ENCODE measurements at regions not wholly inside any gene's neighbourhood (a gene's known extent, or its start where the extent isn't known, plus 50 kb on each side); places are given as distances from the start of the nearest gene placed in this dataset.
A peak's percentile ranks its signal among the peaks of the same experiment; 100 is the strongest.

DNA sequence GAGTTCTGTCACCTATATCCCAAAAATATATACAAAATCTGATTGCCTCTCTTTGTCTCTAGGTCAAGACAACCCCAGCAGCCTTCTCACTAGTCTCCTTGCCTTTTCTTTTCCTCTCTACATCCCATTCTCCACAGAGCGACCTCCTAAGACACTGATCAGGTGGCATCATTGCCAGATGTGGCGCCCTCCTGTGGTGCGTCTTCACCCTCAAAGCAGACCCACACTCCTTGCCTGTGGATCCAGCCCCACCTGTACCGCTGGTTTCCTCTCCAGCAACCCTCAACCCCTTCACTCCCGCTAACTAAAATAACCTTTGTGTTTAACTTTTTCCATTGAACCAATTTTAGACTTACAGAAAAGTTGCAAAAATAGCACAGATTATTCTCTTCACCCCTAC is 273.3 kb downstream of the GLI2 start:
- ATAC-seq, result peak; percentile 76
- BruUV-seq (replicated peaks), result no TSS peak
- no peak overlapping the region for H3K27ac ChIP-seq (ENCODE audit: extremely low read length, insufficient read depth, low read length)
- ChIA-PET CTCF (ENCODE audit: low intra/inter-chr PET ratio, low total read pairs) (no interaction called here), POLR2A (no interaction called here)
- H3K4me2 ChIP-seq (ENCODE audit: low read depth, low read length), result no peak overlapping the region
- no peaks in the 10 kb centered on the region for H4K20me1 ChIP-seq (ENCODE audit: insufficient read depth, low read length)
- no peak overlapping the region for H3K4me3 ChIP-seq (replicated peaks in 1 of 3; ENCODE audit: insufficient read depth in 1 of 3, low read depth in 2 of 3, low read length in 3 of 3)
- no peak for FAIRE-seq
- no peak for TF ChIP-seq SCMH1 (CRISPR knock-in tag; IDR thresholded peaks at IDR 0.05; ENCODE audit: borderline replicate concordance)
- TF ChIP-seq UBTF (CRISPR knock-in tag; IDR thresholded peaks at IDR 0.05), result no peak
- TF ChIP-seq STAG1 (CRISPR knock-in tag; IDR thresholded peaks at IDR 0.05), result 0 out of 2 replicates have a peak, but pooled peaks have one; percentile 22
- peak; percentile 51 for TF ChIP-seq CTCF (CRISPR knock-in tag; IDR thresholded peaks at IDR 0.05)
- no peak for TF ChIP-seq ZSCAN9 (CRISPR knock-in tag; IDR thresholded peaks at IDR 0.05; ENCODE audit: borderline replicate concordance)
- no peak for TF ChIP-seq ETV5 (CRISPR knock-in tag; IDR thresholded peaks at IDR 0.05; ENCODE audit: borderline replicate concordance)
- H3K9ac ChIP-seq (ENCODE audit: insufficient read depth, low read depth, low read length), result no peak overlapping the region
- H3K4me1 ChIP-seq (ENCODE audit: insufficient read depth, low read length), result no peaks in the 10 kb centered on the region
- DNase-seq (ENCODE audit: low spot score), result no peak
- 22% methylated on average over 5 of the region's 5 CpGs for WGBS (ENCODE audit: low lambda C conversion rate)
- no peaks in the 10 kb centered on the region for H3K36me3 ChIP-seq (replicated peaks in 1 of 2; ENCODE audit: control insufficient read depth in 1 of 2, insufficient read depth in 2 of 2, low read length in 2 of 2)
- H3K79me2 ChIP-seq (ENCODE audit: insufficient read depth, low read length), result no peaks in the 10 kb centered on the region
- intact Hi-C loops (cut with micrococcal nuclease; ENCODE audit: unreplicated experiment) (no loop called here), in situ Hi-C loops (cut with HindIII; ENCODE audit: extremely low pct_ligation_motif_present, low pct_unique_long_range_greater_than_20kb) (no loop called here)
- no peak overlapping the region for H2AFZ ChIP-seq (ENCODE audit: low read length)
- peaks cover 2 to 13% of the 10 kb centered on the region in 2 experiments; a peak in 2 of 5 replicates for H3K27me3 ChIP-seq (ENCODE audit: control insufficient read depth in 1 of 2, insufficient read depth in 2 of 2, low read length in 2 of 2)
- H3K9me3 ChIP-seq (ENCODE audit: low read length), result no peaks in the 10 kb centered on the region

Measured in HepG2 (cell line).